ENCODE measurements at regions not wholly inside any gene's neighbourhood (a gene's known extent, or its start where the extent isn't known, plus 50 kb on each side); places are given as distances from the start of the nearest gene placed in this dataset.

DNA sequence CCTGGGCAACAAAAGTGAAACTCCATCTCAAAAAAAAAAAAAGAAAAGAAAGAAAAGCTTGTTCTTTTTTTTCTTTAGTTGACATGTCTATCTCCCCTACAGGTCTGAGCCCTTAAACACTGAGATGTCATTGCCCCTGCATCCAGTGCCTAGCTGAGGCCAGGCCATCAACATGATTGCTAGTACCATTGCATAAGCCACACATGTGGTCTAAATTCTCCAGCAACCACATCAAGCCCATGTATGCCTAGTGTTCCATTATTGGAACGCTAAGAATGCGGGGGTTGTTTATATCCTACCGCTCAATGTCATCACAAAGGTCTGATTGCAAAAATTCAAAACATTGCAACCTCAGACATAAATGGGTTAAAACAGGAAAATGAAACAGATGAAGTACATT is 62.7 kb downstream of the NPTX2 start:
- Histone ChIP-seq H3K4me3 (replicated peaks in 1 of 2; ENCODE audit: low read depth in 1 of 2, low read length in 2 of 2) (no peak overlapping the region), H3K27ac (ENCODE audit: low read depth, low read length) (no peak overlapping the region), H3K27me3 (ENCODE audit: insufficient read depth, low read length) (peaks cover 6% of the 10 kb centered on the region; the same call in 1 of the 2 replicates), H3K4me2 (ENCODE audit: low read length) (no peak overlapping the region), H3K9ac (ENCODE audit: low read length) (no peak overlapping the region), H3K9me3 (ENCODE audit: control insufficient read depth in 1 of 2, insufficient read depth in 1 of 2, low read depth in 1 of 2, low read length in 2 of 2) (no peaks in the 10 kb centered on the region), H3K9me2 (ENCODE audit: insufficient read depth) (no peaks in the 10 kb centered on the region), H3K4me1 (ENCODE audit: control insufficient read depth in 1 of 2, insufficient read depth in 2 of 2, low read length in 2 of 2) (no peaks in the 10 kb centered on the region), H2AFZ (ENCODE audit: low read depth, low read length, poor library complexity, severe bottlenecking) (no peak overlapping the region), H3K36me3 (ENCODE audit: control insufficient read depth in 1 of 2, insufficient read depth in 2 of 2, low read length in 2 of 2) (no peaks in the 10 kb centered on the region), H4K20me1 (ENCODE audit: insufficient read depth) (no peaks in the 10 kb centered on the region), H3K79me2 (ENCODE audit: insufficient read depth, low read length) (no peaks in the 10 kb centered on the region)
- RAD21 ChIA-PET (ENCODE audit: low non-redundant PET in 1 of 2, low total read pairs in 2 of 2, uncharacterized antibody in 2 of 2, unreplicated experiment in 2 of 2) = no interaction called here
- no TSS peak for BruUV-seq (replicated peaks)
- CTCF ChIA-PET = no interaction called here
- TF ChIP-seq SRF (IDR thresholded peaks at IDR 0.05; ENCODE audit: low read depth) (no peak), RAD21 (IDR thresholded peaks at IDR 0.05; ENCODE audit: low read depth) (no peak), EZH2phosphoT487 (IDR thresholded peaks at IDR 0.05; ENCODE audit: borderline replicate concordance) (no peak), SIN3A (IDR thresholded peaks at IDR 0.05; ENCODE audit: low read depth) (no peak), TCF7L2 (IDR thresholded peaks at IDR 0.05; ENCODE audit: borderline replicate concordance, extremely low read depth, insufficient read depth, insufficient read length) (no peak), FOSL1 (IDR thresholded peaks at IDR 0.05; ENCODE audit: low read depth) (no peak), ZNF274 (IDR thresholded peaks at IDR 0.05; ENCODE audit: low read depth, low read length) (no peak), POLR2AphosphoS5 (IDR thresholded peaks at IDR 0.05; ENCODE audit: low read depth, low read length) (no peak)
- DNase-seq (ENCODE audit: low read depth, low spot score) (no peak), ATAC-seq (no peak)
- intact Hi-C loops (cut with micrococcal nuclease) = no loop called here
- POLR2A ChIA-PET = no interaction called here

DNA sequence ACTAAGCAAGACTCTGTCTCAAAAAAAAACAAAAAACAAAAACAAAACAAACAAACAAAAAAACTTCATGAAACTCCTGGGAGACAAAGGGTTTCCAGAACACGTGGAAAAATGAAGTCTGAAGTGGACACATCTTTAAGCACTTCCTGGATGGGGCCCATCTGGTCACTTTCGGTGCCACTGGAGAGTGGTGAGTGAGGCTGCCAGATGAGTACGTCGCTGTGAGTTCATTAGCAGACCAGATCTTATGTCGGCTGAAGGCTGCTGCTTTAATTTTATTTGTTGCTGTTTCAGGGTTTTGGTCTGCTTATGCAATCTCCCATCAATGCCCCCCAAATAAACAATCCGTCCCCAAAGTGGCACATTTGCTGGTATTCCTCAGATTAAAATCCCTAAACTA is 64.4 kb downstream of the NPTX2 start:
- DNase-seq (ENCODE audit: low read depth, low spot score) (no peak), ATAC-seq (no peak)
- no peaks in the 10 kb centered on the region for H4K20me1 ChIP-seq (ENCODE audit: insufficient read depth)
- no peak overlapping the region for H3K4me3 ChIP-seq (replicated peaks in 1 of 2; ENCODE audit: low read depth in 1 of 2, low read length in 2 of 2)
- H3K9me3 ChIP-seq (ENCODE audit: control insufficient read depth in 1 of 2, insufficient read depth in 1 of 2, low read depth in 1 of 2, low read length in 2 of 2) = no peaks in the 10 kb centered on the region
- TF ChIP-seq RAD21 (IDR thresholded peaks at IDR 0.05; ENCODE audit: low read depth) (no peak), EGR1 (IDR thresholded peaks at IDR 0.05; ENCODE audit: low read depth) (no peak), POLR2A (IDR thresholded peaks at IDR 0.05; ENCODE audit: borderline replicate concordance, extremely low read depth, insufficient read depth, insufficient read length) (no peak), JUND (IDR thresholded peaks at IDR 0.05) (no peak), EZH2 (IDR thresholded peaks at IDR 0.05) (no peak), YY1 (IDR thresholded peaks at IDR 0.05; ENCODE audit: extremely low read depth, insufficient replicate concordance, low read depth, low read length) (no peak), POLR2AphosphoS5 (IDR thresholded peaks at IDR 0.05; ENCODE audit: low read depth, low read length) (no peak)
- no peaks in the 10 kb centered on the region for H3K79me2 ChIP-seq (ENCODE audit: insufficient read depth, low read length)
- ChIA-PET POLR2A (no interaction called here), CTCF (no interaction called here), RAD21 (ENCODE audit: low non-redundant PET in 1 of 2, low total read pairs in 2 of 2, uncharacterized antibody in 2 of 2, unreplicated experiment in 2 of 2) (no interaction called here)
- H2AFZ ChIP-seq (ENCODE audit: low read depth, low read length, poor library complexity, severe bottlenecking) = no peak overlapping the region
- H3K9me2 ChIP-seq (ENCODE audit: insufficient read depth) = no peaks in the 10 kb centered on the region
- peaks cover 6% of the 10 kb centered on the region; the same call in 1 of the 2 replicates for H3K27me3 ChIP-seq (ENCODE audit: insufficient read depth, low read length)
- no TSS peak for BruUV-seq (replicated peaks)
- no peaks in the 10 kb centered on the region for H3K36me3 ChIP-seq (ENCODE audit: control insufficient read depth in 1 of 2, insufficient read depth in 2 of 2, low read length in 2 of 2)
- H3K4me1 ChIP-seq (ENCODE audit: control insufficient read depth in 1 of 2, insufficient read depth in 2 of 2, low read length in 2 of 2) = no peaks in the 10 kb centered on the region
- H3K4me2 ChIP-seq (ENCODE audit: low read length) = no peak overlapping the region
- H3K9ac ChIP-seq (ENCODE audit: low read length) = no peak overlapping the region
- no peak overlapping the region for H3K27ac ChIP-seq (ENCODE audit: low read depth, low read length)
- intact Hi-C loops (cut with micrococcal nuclease) = no loop called here

Data from HCT116 (cell line).